Left renal pelvis (tissue), 4 donors: ENCODE measurements at regions not wholly inside any gene's neighbourhood (a gene's known extent, or its start where the extent isn't known, plus 50 kb on each side); places are given as distances from the start of the nearest gene placed in this dataset.
"Not testable (repeated sequence)": the region's sequence is repeated elsewhere in the genome, so short reads cannot be mapped to it uniquely, and the experiment has no call there.

ENCODE experiments used
- DNase-seq, 4 donors: peaks; one replicate each; pipeline ENCODE4 v3.0.0-alpha.2; 2013; ENCODE audit warnings: low read depth in 4 of 4, low spot score in 3 of 4

DNA sequence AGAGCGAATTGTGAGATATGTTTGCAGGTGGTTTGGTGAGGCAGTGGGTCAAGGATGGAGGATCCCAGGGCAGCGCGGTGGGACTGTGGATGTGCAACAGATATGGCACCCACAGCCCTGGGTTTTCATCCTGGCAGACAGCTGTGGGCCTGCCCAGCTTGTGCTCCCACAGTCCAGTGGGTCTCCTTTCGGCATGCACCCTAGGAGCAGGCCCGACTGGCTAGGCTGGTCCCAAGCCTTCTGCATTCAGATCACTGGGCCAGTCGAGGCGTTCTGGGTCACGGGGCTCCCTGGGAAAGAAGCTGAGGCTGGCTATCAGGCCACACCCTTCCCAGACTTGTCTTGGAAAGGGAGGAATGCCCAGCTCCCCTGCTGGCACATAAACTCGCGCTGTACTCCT lies 2289.6 kb downstream of the ARAP2 start:
- DNase-seq = no peak

DNA sequence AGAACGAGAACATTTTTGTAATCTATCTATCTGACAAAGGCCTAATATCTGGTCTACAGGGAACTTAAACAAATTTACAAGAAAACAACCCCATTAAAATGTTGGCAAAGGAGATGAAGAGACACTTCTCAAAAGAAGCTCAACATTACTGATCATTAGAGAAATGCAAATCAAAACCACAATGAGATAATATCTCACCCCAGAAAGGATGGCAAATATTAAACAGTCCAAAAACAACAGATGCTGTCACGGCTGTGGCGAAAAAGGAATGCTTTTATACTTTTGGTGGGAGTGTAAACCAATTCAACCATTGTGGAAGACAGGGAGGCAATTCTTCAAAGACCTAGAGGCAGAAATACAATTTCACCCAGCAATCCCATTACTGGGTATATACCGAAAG lies 2284.8 kb downstream of the ARAP2 start:
- no peak for DNase-seq

DNA sequence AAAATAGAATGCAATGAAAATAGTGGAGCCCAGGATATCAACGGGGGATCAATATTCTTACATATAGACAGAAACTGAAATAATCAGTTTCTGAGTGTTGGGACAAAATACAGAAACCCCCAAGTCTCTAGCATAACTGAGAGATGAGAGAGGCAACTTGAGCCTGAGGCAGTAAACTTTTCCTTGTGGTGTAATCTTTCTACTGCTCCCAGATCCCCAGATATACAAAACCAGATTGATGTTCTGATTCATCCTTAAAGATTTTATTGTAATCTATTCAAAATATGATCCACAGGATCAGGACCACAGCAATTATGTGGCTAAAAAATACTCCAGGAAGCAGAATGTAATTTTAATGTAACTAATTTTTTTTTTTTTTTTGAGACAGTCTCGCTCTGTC lies 2282.6 kb downstream of the ARAP2 start:
- no peak for DNase-seq

- no peak for DNase-seq
Observed at GRCh38 chr4:33966808-33967207, 2277.5 kb downstream of the ARAP2 start.

DNA sequence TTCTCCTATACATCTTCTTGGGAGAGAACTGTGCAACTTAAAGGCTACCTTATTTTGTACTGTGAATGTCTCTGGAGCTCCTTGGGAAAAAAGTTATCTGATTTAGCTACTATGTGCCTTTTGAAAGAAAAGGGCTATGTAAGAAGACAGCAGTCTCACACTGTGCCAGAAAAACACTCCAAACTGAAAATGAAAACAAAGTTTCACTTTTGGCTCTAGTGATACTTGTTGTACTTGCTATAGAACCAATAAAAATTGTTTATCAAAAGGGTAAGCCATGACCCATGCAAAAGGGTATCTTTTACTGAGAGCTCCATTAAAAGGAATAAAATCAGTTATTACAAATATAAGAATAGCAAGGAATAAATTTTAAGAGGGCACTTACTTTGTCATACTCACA lies 2270.0 kb downstream of the ARAP2 start:
- DNase-seq = no peak

DNA sequence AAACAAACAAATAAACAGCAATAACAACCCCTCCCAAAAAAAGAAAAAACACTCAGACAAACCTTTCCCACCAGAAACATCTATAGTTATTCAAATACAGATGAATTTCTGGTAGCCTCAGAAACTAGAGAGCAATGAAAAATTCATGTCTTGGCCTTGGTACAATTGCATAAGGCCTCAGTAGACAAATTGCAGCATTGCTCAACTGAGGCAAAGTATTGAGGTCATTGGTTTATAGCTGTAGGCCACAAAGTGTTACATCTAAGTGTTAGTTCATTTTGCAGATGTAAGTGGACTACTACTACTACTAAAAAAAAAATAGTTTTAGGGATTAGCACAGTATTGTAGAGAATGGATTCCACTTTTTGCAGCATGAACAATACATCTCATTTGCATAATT lies 2268.3 kb downstream of the ARAP2 start:
- DNase-seq = no peak

- DNase-seq = not testable (repeated sequence)
Observed at GRCh38 chr4:33979781-33980180, 2264.5 kb downstream of the ARAP2 start.

GRCh38 chr4:33980361-33980760 lies 2264.0 kb downstream of the ARAP2 start:
- no peak for DNase-seq

DNA sequence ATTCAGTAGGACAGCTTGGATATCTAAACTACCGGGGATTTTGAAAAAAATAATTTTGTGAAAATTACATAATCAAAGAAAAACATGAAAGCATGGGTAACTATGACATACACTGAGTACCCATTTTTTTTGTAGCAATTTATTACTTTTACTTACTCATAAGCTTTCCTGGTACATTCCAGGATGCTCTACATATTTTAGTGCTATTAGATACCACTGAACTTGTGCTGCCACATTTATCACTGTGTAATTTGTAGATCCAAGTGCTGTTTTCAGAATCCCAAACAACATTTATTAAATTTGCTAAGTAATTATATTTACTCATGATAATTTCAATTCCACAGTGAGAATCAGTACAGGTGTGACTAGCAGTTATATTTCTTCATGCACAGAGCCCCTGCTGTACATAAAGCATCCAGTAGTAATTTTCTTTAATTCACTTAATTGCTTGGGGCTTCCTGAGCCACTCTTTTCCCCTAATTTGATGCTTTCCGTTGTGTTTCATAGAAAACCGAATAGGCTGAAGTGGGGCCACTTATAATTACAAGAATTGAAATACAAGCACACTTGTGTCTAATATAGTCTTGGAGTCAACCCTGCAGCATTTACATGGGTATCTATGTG lies 2254.4 kb downstream of the ARAP2 start:
- no peak for DNase-seq

DNA sequence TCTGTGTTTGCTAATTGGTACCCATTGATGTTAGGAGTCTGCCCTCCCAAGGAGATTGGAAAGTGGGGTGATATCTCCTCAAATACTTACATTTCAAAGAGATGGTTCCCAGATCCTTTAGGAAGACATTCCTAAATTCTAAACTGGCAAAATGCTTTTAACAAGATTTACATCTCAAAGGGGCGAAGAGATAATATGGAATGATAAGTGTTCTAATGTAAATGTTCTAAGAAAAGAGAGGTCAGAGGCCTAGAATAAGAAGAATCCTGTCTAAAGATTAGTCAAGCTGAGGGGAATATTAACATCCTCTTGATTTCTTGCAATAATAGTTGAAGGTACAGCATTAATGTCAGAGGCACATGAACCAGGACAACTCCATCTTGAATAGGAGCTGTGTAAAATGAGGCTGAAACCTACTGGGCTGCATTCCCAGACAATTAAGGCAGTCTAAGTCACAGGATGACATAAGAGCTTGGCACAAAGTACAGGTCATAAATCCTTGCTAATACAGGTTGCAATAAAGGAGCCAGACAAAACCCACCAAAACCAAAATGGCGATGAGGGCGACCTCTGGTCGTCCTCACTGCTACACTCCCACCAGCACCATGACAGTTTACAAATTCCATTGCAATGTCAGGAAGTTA lies 2248.1 kb downstream of the ARAP2 start:
- no peak for DNase-seq

DNA sequence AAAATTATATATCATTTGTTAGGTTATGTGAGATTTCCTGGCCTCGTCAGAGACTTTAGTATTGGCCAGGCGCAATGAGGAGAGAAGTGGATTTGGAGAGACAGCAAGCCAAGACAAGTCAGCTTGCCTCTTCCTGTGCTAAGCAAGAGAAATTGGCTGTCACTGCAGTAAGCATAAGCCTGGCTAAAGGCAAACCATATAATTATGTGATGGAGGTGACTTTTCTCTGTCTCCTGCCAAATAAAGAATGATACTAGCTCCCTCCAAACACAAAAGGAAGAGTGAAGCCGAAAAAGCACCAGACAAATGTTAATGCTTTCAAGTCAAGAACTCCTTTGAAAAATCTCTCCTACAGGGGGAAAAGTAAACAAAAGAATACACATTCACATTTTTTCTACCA lies 2246.0 kb downstream of the ARAP2 start:
- DNase-seq = no peak

- DNase-seq = no peak
Observed at GRCh38 chr4:34000356-34000755, 2244.0 kb downstream of the ARAP2 start.

GRCh38 chr4:34006540-34006939 lies 2237.8 kb downstream of the ARAP2 start:
- DNase-seq = not testable (repeated sequence)

- DNase-seq = no peak
Observed at GRCh38 chr4:34009951-34010350, 2234.4 kb downstream of the ARAP2 start.

DNA sequence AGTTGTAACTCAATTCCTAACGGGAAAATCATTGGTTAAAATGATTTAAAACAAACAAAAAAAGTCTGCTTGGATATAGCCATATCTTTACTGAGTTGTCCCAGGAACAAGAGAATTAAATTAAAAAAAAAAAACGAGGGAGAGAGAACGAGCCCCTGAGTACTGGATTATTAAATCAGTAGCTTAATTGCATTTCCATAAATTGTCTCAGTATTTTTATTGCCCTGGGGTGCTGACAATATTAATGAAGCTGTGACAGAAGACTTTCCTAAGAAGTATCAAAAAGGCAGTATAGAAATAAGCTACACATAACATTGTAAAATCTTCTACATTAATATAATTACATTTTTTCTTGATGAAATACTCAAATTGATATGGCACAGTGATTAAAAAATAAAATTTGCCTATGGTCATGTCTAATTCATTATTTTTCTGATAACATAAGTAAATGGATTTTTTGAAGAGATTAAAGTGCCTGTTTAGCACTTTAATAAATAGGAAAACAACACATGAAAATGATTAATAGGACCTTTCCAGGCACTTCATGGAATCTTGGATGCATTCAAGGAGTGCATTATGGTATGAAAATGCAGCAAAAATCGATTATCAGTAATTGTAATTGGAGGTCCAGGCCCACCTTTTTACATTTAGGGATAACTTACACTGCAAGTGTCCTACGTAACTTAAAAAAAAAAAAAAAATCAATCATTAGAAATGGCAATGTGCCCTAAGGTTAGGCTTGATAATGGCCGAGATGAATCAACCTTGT lies 2233.4 kb downstream of the ARAP2 start:
- no peak for DNase-seq

DNA sequence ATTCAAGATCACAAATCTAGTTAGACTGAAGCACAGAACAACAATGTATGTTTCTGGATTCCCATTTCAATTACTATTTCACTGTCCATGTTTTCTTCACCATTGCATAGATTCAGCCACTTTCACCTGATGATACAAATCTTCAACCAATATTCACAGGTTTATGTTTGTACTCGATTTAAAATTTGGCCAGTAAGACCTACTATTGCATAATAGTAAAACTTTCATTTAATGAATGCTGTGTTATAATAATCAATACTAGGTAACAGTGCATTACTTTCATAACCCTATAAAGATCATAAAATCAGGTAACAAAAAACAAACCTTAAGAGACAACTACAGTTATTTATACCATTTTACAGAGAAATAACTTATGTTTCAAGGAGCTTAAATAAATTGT lies 2209.1 kb downstream of the ARAP2 start:
- no peak for DNase-seq

DNA sequence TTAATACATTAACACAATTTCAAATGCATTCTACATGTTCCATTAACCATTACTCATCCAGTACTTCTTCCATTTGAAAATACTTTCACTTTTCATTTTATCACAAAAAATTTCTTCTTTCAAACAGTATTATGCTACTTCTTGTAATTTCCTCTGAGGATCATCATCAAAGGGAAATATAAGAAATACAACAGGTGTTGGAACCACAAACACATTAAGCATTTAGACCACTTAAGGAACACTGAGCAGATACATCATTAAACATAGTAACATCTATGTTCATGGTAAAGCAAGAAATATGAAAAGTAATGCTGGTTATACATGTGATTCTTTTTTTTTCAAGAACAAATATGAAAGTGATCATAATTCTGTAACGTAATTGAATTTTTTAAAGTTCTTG lies 2207.0 kb downstream of the ARAP2 start:
- no peak for DNase-seq

DNA sequence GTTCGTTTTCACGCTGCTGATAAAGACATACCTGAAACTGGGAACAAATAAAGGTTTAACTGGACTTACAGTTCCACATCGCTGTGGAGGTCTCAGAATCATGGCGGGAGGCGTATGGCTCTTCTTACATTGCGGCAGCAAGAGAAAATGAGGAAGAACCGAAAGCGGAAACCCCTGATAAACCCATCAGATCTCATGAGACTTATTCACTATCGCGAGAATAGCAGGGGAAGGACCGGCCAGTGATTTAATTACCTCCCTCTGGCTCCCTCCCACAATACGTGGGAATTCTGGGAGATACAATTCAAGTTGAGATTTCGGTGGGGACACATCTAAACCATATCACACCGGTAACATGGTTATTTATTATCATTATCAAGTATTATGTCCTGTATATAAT lies 2204.5 kb downstream of the ARAP2 start:
- DNase-seq = no peak

- no peak for DNase-seq
Observed at GRCh38 chr4:34043131-34043530, 2201.2 kb downstream of the ARAP2 start.

DNA sequence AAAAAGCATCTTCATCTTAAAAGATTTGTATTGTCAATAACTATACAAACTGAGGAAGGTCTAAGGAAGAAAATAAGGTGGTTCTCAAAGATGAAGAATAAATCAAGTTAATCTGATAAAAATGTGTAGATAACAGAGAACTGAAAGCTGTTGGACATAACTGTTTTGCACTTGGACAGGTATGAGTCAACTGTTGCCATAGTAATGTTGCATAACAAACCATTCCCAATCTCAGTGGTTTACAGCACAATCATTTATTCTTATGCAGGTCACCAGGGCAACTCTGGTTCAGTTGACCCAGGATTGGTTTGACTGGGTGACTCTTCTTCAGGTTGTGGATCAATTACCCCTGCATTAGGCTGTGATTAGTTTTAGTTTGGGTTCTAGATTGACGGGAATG lies 2197.7 kb downstream of the ARAP2 start:
- DNase-seq = no peak

DNA sequence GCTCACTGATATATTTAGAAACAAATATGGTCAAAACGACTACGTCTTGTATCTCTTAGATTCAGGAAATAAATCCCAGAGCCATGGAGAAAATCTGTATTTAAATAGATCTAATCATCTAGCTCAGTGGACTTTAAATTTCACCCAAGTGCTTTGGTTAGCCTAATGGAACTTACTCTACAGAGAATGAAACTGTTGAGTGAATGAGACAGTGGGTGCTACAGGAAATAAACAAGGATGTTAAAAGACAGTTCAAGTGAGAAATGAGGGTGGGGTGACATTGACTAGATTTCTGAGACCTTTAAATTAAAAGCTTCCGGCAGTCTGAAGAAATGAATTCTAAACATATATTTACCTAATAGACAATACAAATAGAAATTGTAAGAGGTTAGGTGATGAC lies 2197.0 kb downstream of the ARAP2 start:
- no peak for DNase-seq

DNA sequence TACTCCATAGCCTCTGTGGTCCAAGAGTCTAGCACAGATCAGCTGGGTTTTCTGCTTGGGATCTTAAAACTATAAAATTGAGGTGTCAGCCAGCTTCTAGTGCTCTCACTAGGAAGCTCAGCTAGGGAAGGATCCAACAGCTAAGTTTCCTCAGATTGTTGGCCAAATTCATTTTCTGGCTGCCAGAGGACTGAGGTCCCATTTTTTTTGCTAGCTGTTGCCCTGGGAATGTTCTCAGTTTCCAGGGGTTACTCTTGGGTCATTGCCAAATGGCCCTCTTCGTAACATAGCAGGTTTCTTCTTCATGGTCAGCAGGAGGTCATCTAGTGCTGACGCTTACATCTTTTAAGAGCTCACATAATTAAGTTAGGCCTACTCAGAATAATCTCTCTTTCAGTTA lies 2178.2 kb downstream of the ARAP2 start:
- no peak for DNase-seq
